GM23338 (cell line): ENCODE measurements at regions not wholly inside any gene's neighbourhood (a gene's known extent, or its start where the extent isn't known, plus 50 kb on each side); places are given as distances from the start of the nearest gene placed in this dataset.

Experiments used
- ATAC-seq: fragments of 200-7000 bp; cut with Tn5 transposase; 3 replicates; pipeline ENCODE4 v1.9.1; 2020
- DNase-seq: peaks from one replicate; pipeline ENCODE4 v3.0.0-alpha.2; 2015; ENCODE audit warnings: low spot score
- H2AFZ ChIP-seq: fragments of 200-600 bp; sonication (generic); 2 replicates; pipeline ENCODE4 v1.8.0; 2016; ENCODE audit warnings: antibody characterized with exemption, mild to moderate bottlenecking, moderate library complexity
- H3F3A ChIP-seq: fragments of 200-600 bp; sonication (generic); replicated peaks from 2 replicates; pipeline ENCODE4 v1.8.0; 2017; ENCODE audit warnings: antibody characterized with exemption, mixed run types, low read depth
- H3K27ac ChIP-seq: fragments of 200-600 bp; sonication (generic); 2 replicates; pipeline ENCODE4 v1.6.1; 2016; ENCODE audit warnings: low read depth
- H3K27me3 ChIP-seq: fragments of 200-600 bp; sonication (generic); 2 replicates; pipeline ENCODE4 v1.8.0; 2016; ENCODE audit warnings: mild to moderate bottlenecking, mixed run types, moderate library complexity; ENCODE audit not compliant: insufficient read depth
- H3K36me3 ChIP-seq: fragments of 200-600 bp; sonication (generic); 2 replicates; pipeline ENCODE4 v1.8.0; 2016; ENCODE audit warnings: mild to moderate bottlenecking; ENCODE audit not compliant: insufficient read depth
- H3K4me1 ChIP-seq: fragments of 200-600 bp; sonication (generic); 2 replicates; pipeline ENCODE4 v1.8.0; 2016; ENCODE audit warnings: mild to moderate bottlenecking, moderate library complexity; ENCODE audit not compliant: insufficient read depth
- H3K4me2 ChIP-seq: fragments of 200-600 bp; sonication (generic); 2 replicates; pipeline ENCODE4 v1.7.1; 2017; ENCODE audit warnings: mixed run types
- H3K4me3 ChIP-seq: fragments of 200-600 bp; sonication (generic); 2 replicates; pipeline ENCODE4 v1.6.1; 2016; ENCODE audit warnings: mixed run types
- H3K79me2 ChIP-seq: fragments of 200-600 bp; sonication (generic); replicated peaks from 2 replicates; pipeline ENCODE4 v1.8.0; 2017; ENCODE audit warnings: mild to moderate bottlenecking; ENCODE audit not compliant: insufficient read depth
- H3K9me2 ChIP-seq: fragments of 200-600 bp; sonication (generic); 2 replicates; pipeline ENCODE4 v1.8.0; 2017; ENCODE audit not compliant: insufficient read depth
- H4K20me1 ChIP-seq: fragments of 200-600 bp; sonication (generic); replicated peaks from 2 replicates; pipeline ENCODE4 v1.8.0; 2017; ENCODE audit warnings: mild to moderate bottlenecking; ENCODE audit not compliant: insufficient read depth
- H3K27ac Mint-ChIP-seq: 2 replicates; pipeline ENCODE4 v1.8.0; 2020; ENCODE audit warnings: inconsistent platforms, mild to moderate bottlenecking, moderate library complexity, mixed read lengths
- H3K27me3 Mint-ChIP-seq: 3 replicates; pipeline ENCODE4 v1.8.0; 2022; ENCODE audit warnings: low read depth, mild to moderate bottlenecking, moderate library complexity, mixed read lengths, inconsistent platforms; ENCODE audit not compliant: insufficient read depth, poor library complexity
- H3K36me3 Mint-ChIP-seq: 3 replicates; pipeline ENCODE4 v1.8.0; 2021; ENCODE audit warnings: low read depth, mild to moderate bottlenecking, inconsistent platforms, moderate library complexity, mixed read lengths
- H3K4me1 Mint-ChIP-seq: 3 replicates; pipeline ENCODE4 v1.8.0; 2020; ENCODE audit warnings: mild to moderate bottlenecking, inconsistent platforms, mixed read lengths
- H3K4me3 Mint-ChIP-seq: 3 replicates; pipeline ENCODE4 v1.8.0; 2021; ENCODE audit warnings: moderate library complexity, mild to moderate bottlenecking, inconsistent platforms, mixed read lengths
- H3K9me3 Mint-ChIP-seq: 3 replicates; pipeline ENCODE4 v1.8.0; 2020; ENCODE audit warnings: moderate library complexity, mild to moderate bottlenecking, inconsistent platforms, mixed read lengths
- CREB1 ChIP-seq: fragments of 250-450 bp; sonication (Bioruptor Pico); IDR thresholded peaks from 2 replicates; pipeline ENCODE4 v1.5.0; 2020; ENCODE audit warnings: low read depth, mild to moderate bottlenecking, moderate library complexity
- CTCF ChIP-seq, 2 experiments: fragments of 200-600 bp in 1 of 2; sonication (generic) in 1 of 2; conservative IDR thresholded peaks; 2 replicates each; pipeline versions ENCODE4 v1.5.1 to v1.6.1; 2016 to 2017; ENCODE audit warnings: antibody characterized with exemption in 2 of 2, low read depth in 2 of 2, mild to moderate bottlenecking in 2 of 2, moderate library complexity in 1 of 2
- EZH2 ChIP-seq: fragments of 200-600 bp; sonication (generic); IDR thresholded peaks from one replicate; pipeline ENCODE4 v1.8.0; 2017; ENCODE audit warnings: antibody characterized with exemption, mild to moderate bottlenecking, low read depth; ENCODE audit not compliant: unreplicated experiment
- EZH2phosphoT487 ChIP-seq: fragments of 200-600 bp; sonication (generic); IDR thresholded peaks from one replicate; pipeline ENCODE4 v1.8.1; 2018; ENCODE audit warnings: antibody characterized with exemption; ENCODE audit not compliant: unreplicated experiment
- JUNB ChIP-seq: IDR thresholded peaks from one replicate; pipeline ENCODE4 v1.6.1; 2016; ENCODE audit warnings: antibody characterized with exemption; ENCODE audit not compliant: unreplicated experiment
- POLR2AphosphoS5 ChIP-seq: IDR thresholded peaks from 2 replicates; pipeline ENCODE4 v1.6.1; 2016; ENCODE audit warnings: antibody characterized with exemption, low read depth
- REST ChIP-seq: IDR thresholded peaks from one replicate; pipeline ENCODE4 v1.6.1; 2018; ENCODE audit warnings: antibody characterized with exemption; ENCODE audit not compliant: unreplicated experiment
- ZNF114 ChIP-seq: fragments of 250-450 bp; sonication (Bioruptor Pico); IDR thresholded peaks from 2 replicates; pipeline ENCODE4 v1.5.0; 2020; ENCODE audit warnings: mild to moderate bottlenecking, moderate library complexity
- ZNF331 ChIP-seq: fragments of 250-450 bp; sonication (Bioruptor Pico); IDR thresholded peaks from 2 replicates; pipeline ENCODE4 v1.5.0; 2020; ENCODE audit warnings: low read depth, mild to moderate bottlenecking, moderate library complexity
- TF ChIP-seq, protein P1 (sequence below): IDR thresholded peaks from 2 replicates; pipeline ENCODE4 v1.6.1; 2016; ENCODE audit warnings: antibody characterized with exemption

DNA sequence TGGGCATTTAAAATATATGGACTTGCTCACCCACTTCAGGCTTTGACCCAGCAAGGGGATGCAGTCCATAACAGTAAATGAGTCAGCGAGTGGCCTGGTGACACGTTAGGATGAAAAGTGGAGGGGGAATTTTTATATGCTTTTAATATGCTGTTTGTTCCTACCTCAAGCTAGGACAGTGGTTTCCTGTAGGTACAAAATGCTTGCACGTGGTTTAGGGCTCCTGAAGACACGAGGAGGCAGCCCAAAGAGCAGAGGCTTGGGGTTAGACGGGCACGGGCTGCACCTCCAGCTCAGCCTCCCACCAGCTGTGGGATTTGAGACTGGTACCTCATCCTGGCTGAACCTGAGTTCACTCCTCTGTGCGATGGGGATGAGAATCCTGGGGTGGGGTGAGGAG, 306.2 kb upstream of the CXCR4 start (continued):
- TF ChIP-seq REST: no peak

DNA sequence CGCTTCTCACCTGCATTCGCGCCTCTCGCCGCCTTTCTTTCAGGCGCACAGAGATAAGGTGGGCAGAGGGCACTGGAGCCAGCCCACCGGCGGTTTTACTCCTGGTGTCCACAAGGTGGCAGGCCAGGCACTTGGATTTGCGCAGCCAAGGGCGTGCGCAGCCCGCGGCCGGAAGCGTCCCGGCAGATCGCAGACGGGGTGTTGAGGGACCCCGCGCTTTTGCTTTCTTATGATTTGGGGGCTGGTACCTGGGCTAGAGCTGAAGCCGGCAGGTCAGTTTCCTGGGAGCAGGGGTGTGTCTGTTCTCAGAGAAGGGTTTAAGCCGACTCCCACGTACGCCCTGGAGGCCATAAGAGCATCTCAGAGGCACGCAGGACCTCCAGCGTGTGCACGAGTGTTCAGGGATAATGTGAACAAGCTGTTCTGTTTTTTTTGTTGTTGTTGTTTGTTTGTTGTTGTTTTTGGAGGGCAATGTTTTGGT, 305.6 kb upstream of the CXCR4 start:
- H3K27ac ChIP-seq: no peak overlapping the region
- H2AFZ ChIP-seq: peak overlapping the region; percentile 82
- TF ChIP-seq JUNB: no peak
- TF ChIP-seq CTCF (conservative IDR thresholded peaks at IDR 0.05; ENCODE audit: low read depth in 2 of 2): peak; percentile 86 to 93
- TF ChIP-seq CREB1 (CRISPR knock-in tag): 0 out of 2 replicates have a peak, but pooled peaks have one; percentile 30
- TF ChIP-seq, protein P1, sequence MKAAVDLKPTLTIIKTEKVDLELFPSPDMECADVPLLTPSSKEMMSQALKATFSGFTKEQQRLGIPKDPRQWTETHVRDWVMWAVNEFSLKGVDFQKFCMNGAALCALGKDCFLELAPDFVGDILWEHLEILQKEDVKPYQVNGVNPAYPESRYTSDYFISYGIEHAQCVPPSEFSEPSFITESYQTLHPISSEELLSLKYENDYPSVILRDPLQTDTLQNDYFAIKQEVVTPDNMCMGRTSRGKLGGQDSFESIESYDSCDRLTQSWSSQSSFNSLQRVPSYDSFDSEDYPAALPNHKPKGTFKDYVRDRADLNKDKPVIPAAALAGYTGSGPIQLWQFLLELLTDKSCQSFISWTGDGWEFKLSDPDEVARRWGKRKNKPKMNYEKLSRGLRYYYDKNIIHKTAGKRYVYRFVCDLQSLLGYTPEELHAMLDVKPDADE: no peak; the same call in 1 of the 2 replicates
- H3K9me2 ChIP-seq: no peaks in the 10 kb centered on the region
- no peaks in the 10 kb centered on the region for H3K79me2 ChIP-seq
- peak; percentile 93 for DNase-seq
- H3K36me3 ChIP-seq: no peaks in the 10 kb centered on the region
- H3K4me1 ChIP-seq: no peaks in the 10 kb centered on the region
- Mint-ChIP-seq H3K27me3 (peaks cover 22% of the 10 kb centered on the region), H3K36me3 (no peaks in the 10 kb centered on the region), H3K9me3 (no peaks in the 10 kb centered on the region), H3K4me3 (peak overlapping the region; percentile 64), H3K4me1 (peaks cover 3% of the 10 kb centered on the region; the same call in 2 of the 3 replicates), H3K27ac (no peak overlapping the region)
- ATAC-seq: peak; percentile 100
- H4K20me1 ChIP-seq: no peaks in the 10 kb centered on the region
- peaks cover 24% of the 10 kb centered on the region for H3K27me3 ChIP-seq
- H3K4me2 ChIP-seq: peak overlapping the region; percentile 77
- no peaks in the 10 kb centered on the region for H3F3A ChIP-seq
- peak overlapping the region; percentile 46 for H3K4me3 ChIP-seq

DNA sequence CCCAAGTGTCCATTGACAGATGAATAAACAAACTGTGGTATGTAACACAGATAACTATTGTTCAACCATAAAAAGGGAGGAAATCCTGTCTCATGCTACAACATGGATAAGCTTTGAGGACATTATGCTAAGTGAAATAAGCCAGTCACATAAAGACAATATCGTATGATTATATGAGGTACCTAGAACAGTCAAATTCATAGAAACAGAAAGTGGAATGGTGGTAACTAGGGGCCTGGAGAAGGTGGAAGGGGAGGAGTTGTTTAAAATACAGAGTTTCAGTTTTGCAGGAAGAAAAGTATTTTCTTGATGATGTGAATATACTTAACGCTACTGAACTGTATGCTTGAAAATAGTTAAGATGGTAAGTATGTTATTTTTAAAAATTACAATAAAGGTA, 304.6 kb upstream of the CXCR4 start:
- H3K36me3 ChIP-seq: no peaks in the 10 kb centered on the region
- H3K4me1 ChIP-seq: no peaks in the 10 kb centered on the region
- H3K36me3 Mint-ChIP-seq: no peaks in the 10 kb centered on the region
- H3K4me1 Mint-ChIP-seq: peaks cover 3% of the 10 kb centered on the region; the same call in 2 of the 3 replicates
- H3K4me3 Mint-ChIP-seq: no peak overlapping the region
- H4K20me1 ChIP-seq: no peaks in the 10 kb centered on the region
- H2AFZ ChIP-seq: no peak overlapping the region
- H3K9me3 Mint-ChIP-seq: no peaks in the 10 kb centered on the region
- no peak for ATAC-seq
- no peaks in the 10 kb centered on the region for H3F3A ChIP-seq
- H3K27me3 ChIP-seq: peaks cover 24% of the 10 kb centered on the region
- H3K27me3 Mint-ChIP-seq: peaks cover 22% of the 10 kb centered on the region
- no peaks in the 10 kb centered on the region for H3K9me2 ChIP-seq
- no peak for DNase-seq
- H3K4me3 ChIP-seq: no peak overlapping the region
- no peak overlapping the region for H3K27ac Mint-ChIP-seq
- no peak overlapping the region for H3K27ac ChIP-seq
- no peaks in the 10 kb centered on the region for H3K79me2 ChIP-seq
- H3K4me2 ChIP-seq: no peak overlapping the region
- no peak for TF ChIP-seq EZH2
- TF ChIP-seq CREB1 (CRISPR knock-in tag): no peak
- no peak for TF ChIP-seq ZNF331 (CRISPR knock-in tag)
- no peak for TF ChIP-seq JUNB
- TF ChIP-seq POLR2AphosphoS5: no peak
- no peak for TF ChIP-seq EZH2phosphoT487
- TF ChIP-seq REST: no peak
- TF ChIP-seq ZNF114 (CRISPR knock-in tag): no peak
